Endothelial cell of umbilical vein (primary cell): ENCODE measurements at regions not wholly inside any gene's neighbourhood (a gene's known extent, or its start where the extent isn't known, plus 50 kb on each side); places are given as distances from the start of the nearest gene placed in this dataset.

ENCODE experiments used
- BruUV-seq: library from RNA; stranded (reverse); fragments of 400-500 nt; replicated peaks from 2 replicates; lab custom pipeline; 2021; lab: Mats Ljungman, UMichigan
- CTCF ChIA-PET: fragments of 300-600, 350-600 bp; sonication (Branson Sonifier 250); formaldehyde crosslinking; loops from one replicate; lab custom pipeline; 2021; ENCODE audit warnings: antibody characterized with exemption, inconsistent platforms; lab: Charles Lee
- POLR2A ChIA-PET: fragments of 300-600, 350-600 bp; sonication (Branson Sonifier 250); formaldehyde crosslinking; loops from one replicate; lab custom pipeline; 2021; ENCODE audit warnings: antibody characterized with exemption, inconsistent platforms; lab: Charles Lee
- DNase-seq: peaks from one replicate; pipeline ENCODE4 v3.0.0-alpha.2; 2011; ENCODE audit warnings: low read depth, low spot score
- FAIRE-seq: peaks from 2 replicates; lab custom pipeline; 2011; peaks lifted over from hg19 to GRCh38; lab: Jason Lieb, UNC
- H2AFZ ChIP-seq: 2 replicates; pipeline ENCODE4 v1.6.0; 2012; ENCODE audit warnings: low read depth, low read length, control low read depth, inconsistent platforms
- H3K27ac ChIP-seq: 2 replicates; pipeline ENCODE4 v1.5.1; 2011; ENCODE audit warnings: low read depth, mild to moderate bottlenecking, control low read depth, low read length, moderate library complexity; ENCODE audit not compliant: insufficient read depth
- H3K27me3 ChIP-seq, 2 experiments: 2 replicates each; pipeline versions ENCODE4 v1.6.0 to v1.6.1; 2011; ENCODE audit warnings: low read length in 2 of 2, mixed read lengths in 1 of 2; ENCODE audit not compliant: control insufficient read depth in 2 of 2, insufficient read depth in 2 of 2
- H3K36me3 ChIP-seq, 2 experiments: 2 replicates in 1 of 2; 3 replicates in 1 of 2; pipeline ENCODE4 v1.5.1; 2011; ENCODE audit warnings: low read length in 2 of 2, mild to moderate bottlenecking in 1 of 2, moderate library complexity in 1 of 2; ENCODE audit not compliant: control insufficient read depth in 2 of 2, insufficient read depth in 2 of 2; ENCODE audit errors: extremely low read depth in 1 of 2
- H3K4me1 ChIP-seq: 3 replicates; pipeline ENCODE4 v1.5.1; 2011; ENCODE audit warnings: mild to moderate bottlenecking, low read length; ENCODE audit not compliant: control insufficient read depth, insufficient read depth; ENCODE audit errors: extremely low read depth
- H3K4me2 ChIP-seq: 2 replicates; pipeline ENCODE4 v1.6.1; 2011; ENCODE audit warnings: low read length, control low read depth, mixed read lengths; ENCODE audit not compliant: insufficient read depth
- H3K4me3 ChIP-seq, 3 experiments: fragments of 200-600 bp in 1 of 3; sonication (generic), shearing (Covaris generic) in 1 of 3; replicated peaks in 1 of 3; 2 replicates each; pipeline ENCODE4 v1.5.1; 2011 to 2016; ENCODE audit warnings: control low read depth in 3 of 3, low read length in 3 of 3, mild to moderate bottlenecking in 2 of 3, inconsistent platforms in 1 of 3, low read depth in 1 of 3, moderate library complexity in 1 of 3; ENCODE audit not compliant: insufficient read depth in 1 of 3
- H3K79me2 ChIP-seq: 2 replicates; pipeline ENCODE4 v1.6.0; 2012; ENCODE audit warnings: low read length, inconsistent platforms; ENCODE audit not compliant: control insufficient read depth, insufficient read depth
- H3K9ac ChIP-seq: replicated peaks from 2 replicates; pipeline ENCODE3; 2011; ENCODE audit warnings: low read length, control low read depth; ENCODE audit not compliant: insufficient read depth; ENCODE audit errors: extremely low read depth
- H3K9me1 ChIP-seq: replicated peaks from 3 replicates; pipeline ENCODE4 v1.6.0; 2011; ENCODE audit warnings: mild to moderate bottlenecking, low read length; ENCODE audit not compliant: control insufficient read depth, insufficient read depth; ENCODE audit errors: extremely low read depth
- H3K9me3 ChIP-seq: replicated peaks from 2 replicates; pipeline ENCODE4 v1.5.1; 2012; ENCODE audit warnings: low read length, inconsistent platforms; ENCODE audit not compliant: control insufficient read depth, insufficient read depth
- H4K20me1 ChIP-seq: replicated peaks from 2 replicates; pipeline ENCODE3; 2011; ENCODE audit warnings: mild to moderate bottlenecking, low read length; ENCODE audit not compliant: control insufficient read depth, insufficient read depth; ENCODE audit errors: extremely low read depth
- CTCF ChIP-seq, 2 donors: IDR thresholded peaks; 1 replicate in 1 of 2; 2 replicates in 1 of 2; pipeline ENCODE4 v1.5.1; 2011; ENCODE audit warnings: low read length in 2 of 2, mild to moderate bottlenecking in 2 of 2, moderate library complexity in 2 of 2, control low read depth in 1 of 2, inconsistent platforms in 1 of 2, low read depth in 1 of 2; ENCODE audit not compliant: insufficient read depth in 1 of 2; ENCODE audit errors: extremely low read depth in 1 of 2
- EZH2 ChIP-seq: IDR thresholded peaks from 2 replicates; pipeline ENCODE4 v1.6.1; 2012; ENCODE audit warnings: borderline replicate concordance, low read depth, mild to moderate bottlenecking, moderate library complexity, low read length, inconsistent platforms; ENCODE audit not compliant: severe bottlenecking
- FOS ChIP-seq: IDR thresholded peaks from 2 replicates; pipeline ENCODE4 v1.6.1; 2011; ENCODE audit warnings: mild to moderate bottlenecking, low read length, moderate library complexity, borderline replicate concordance; ENCODE audit not compliant: insufficient read depth
- GATA2 ChIP-seq: IDR thresholded peaks from 2 replicates; pipeline ENCODE4 v1.7.0; 2011; ENCODE audit warnings: low read depth, mild to moderate bottlenecking, moderate library complexity, mixed read lengths, low read length; ENCODE audit not compliant: insufficient read length, insufficient read depth
- JUN ChIP-seq: IDR thresholded peaks from 2 replicates; pipeline ENCODE4 v1.6.1; 2011; ENCODE audit warnings: borderline replicate concordance, low read depth; ENCODE audit not compliant: insufficient read length, insufficient read depth
- MYC ChIP-seq: IDR thresholded peaks from one replicate; pipeline ENCODE4 v1.6.1; 2011; ENCODE audit warnings: mild to moderate bottlenecking, low read depth, low read length
- POLR2A ChIP-seq: IDR thresholded peaks from 2 replicates; pipeline ENCODE4 v1.6.1; 2012; ENCODE audit warnings: low read depth, mild to moderate bottlenecking, control low read depth, low read length
- POLR2AphosphoS5 ChIP-seq: IDR thresholded peaks from 2 replicates; pipeline ENCODE4 v1.6.1; 2012; ENCODE audit warnings: low read depth, mild to moderate bottlenecking, control low read depth, low read length, moderate library complexity; ENCODE audit not compliant: insufficient read depth
- dilution Hi-C: fragments of 300-500 bp; cut with MboI; formaldehyde crosslinking; loops from one replicate; pipeline ENCODE4 v1.15.0; 2019; ENCODE audit warnings: low sequenced_read_pairs; ENCODE audit not compliant: extremely low pct_ligation_motif_present
- intact Hi-C: fragments of 100-400 bp; cut with micrococcal nuclease; formaldehyde crosslinking; loops from one replicate; pipeline ENCODE4 v1.10.0; 2022
- TF ChIP-seq, protein P1 (sequence below): IDR thresholded peaks from 2 replicates; pipeline ENCODE4 v1.6.1; 2011; ENCODE audit not compliant: insufficient read depth, insufficient read length

GRCh38 chr4:175048906-175049305, 130.7 kb downstream of the ADAM29 start:
- no TSS peak for BruUV-seq
- intact Hi-C loops, result no loop called here
- Histone ChIP-seq H3K27ac (no peak overlapping the region), H2AFZ (no peak overlapping the region), H3K9me3 (peaks cover 2% of the 10 kb centered on the region), H3K27me3 (no peaks in the 10 kb centered on the region), H3K36me3 (no peaks in the 10 kb centered on the region), H3K4me1 (no peaks in the 10 kb centered on the region), H3K79me2 (no peaks in the 10 kb centered on the region), H3K9ac (no peak overlapping the region), H3K4me2 (no peak overlapping the region), H3K9me1 (no peaks in the 10 kb centered on the region), H4K20me1 (no peaks in the 10 kb centered on the region), H3K4me3 (no peak overlapping the region)
- POLR2A ChIA-PET, result no interaction called here
- dilution Hi-C loops, result no loop called here
- CTCF ChIA-PET, result interaction anchor here (0.6 kb wide), 1 partner anchor 17 kb away, joined by 3 read pairs; no protein-coding TSS in a partner anchor
- no peak for TF ChIP-seq JUN
- TF ChIP-seq, protein P1, sequence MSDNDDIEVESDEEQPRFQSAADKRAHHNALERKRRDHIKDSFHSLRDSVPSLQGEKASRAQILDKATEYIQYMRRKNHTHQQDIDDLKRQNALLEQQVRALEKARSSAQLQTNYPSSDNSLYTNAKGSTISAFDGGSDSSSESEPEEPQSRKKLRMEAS, result no peak
- no peak for TF ChIP-seq EZH2
- no peak for TF ChIP-seq POLR2AphosphoS5
- no peak for TF ChIP-seq GATA2
- no peak for TF ChIP-seq POLR2A
- no peak for TF ChIP-seq FOS
- TF ChIP-seq MYC, result no peak
- TF ChIP-seq CTCF (IDR thresholded peaks at IDR 0.05; ENCODE audit: extremely low read depth in 1 of 2, insufficient read depth in 1 of 2, low read depth in 1 of 2, low read length in 2 of 2), result no peak
- DNase-seq (no peak), FAIRE-seq (no peak)
